Stimulated activated naive B cell treated with anti-CD40 and anti-IgM and Interleukin-4, amounts not matched to agents 10 μg/mL and 1 μg/mL and 100 μg/mL, for 72 hours (primary cell): ENCODE measurements at regions not wholly inside any gene's neighbourhood (a gene's known extent, or its start where the extent isn't known, plus 50 kb on each side); places are given as distances from the start of the nearest gene placed in this dataset.

ENCODE experiments used
- ATAC-seq, 2 donors: fragments of 150-1000 bp; cut with Tn5 transposase; replicated peaks; 2 replicates each; pipeline ENCODE4 v1.10.0; 2021; ENCODE audit warnings: moderate library complexity in 1 of 2
- DNase-seq: peaks from one replicate; pipeline ENCODE4 v3.0.0; 2021
- H3K27ac Mint-ChIP-seq: one replicate; pipeline ENCODE4 v1.8.0; 2022; ENCODE audit warnings: mild to moderate bottlenecking, mixed read lengths
- H3K27me3 Mint-ChIP-seq, 2 donors: one replicate each; pipeline ENCODE4 v1.8.0; 2022; ENCODE audit warnings: mixed read lengths in 2 of 2
- H3K36me3 Mint-ChIP-seq, 2 donors: one replicate each; pipeline ENCODE4 v1.8.0; 2022; ENCODE audit warnings: mixed read lengths in 2 of 2, mild to moderate bottlenecking in 1 of 2
- H3K4me1 Mint-ChIP-seq, 2 donors: one replicate each; pipeline ENCODE4 v1.8.0; 2022; ENCODE audit warnings: mixed read lengths in 2 of 2, mild to moderate bottlenecking in 1 of 2
- H3K4me3 Mint-ChIP-seq, 2 donors: one replicate each; pipeline ENCODE4 v1.8.0; 2022; ENCODE audit warnings: mild to moderate bottlenecking in 2 of 2, mixed read lengths in 2 of 2, moderate library complexity in 1 of 2
- H3K9me3 Mint-ChIP-seq, 2 donors: one replicate each; pipeline ENCODE4 v1.8.0; 2022; ENCODE audit warnings: mixed read lengths in 2 of 2, mild to moderate bottlenecking in 1 of 2

- no peaks in the 10 kb centered on the region for H3K9me3 Mint-ChIP-seq
- DNase-seq: no peak
These were observed 283.4 kb downstream of the CRPPA start for GRCh38 chr7:16137944-16138343.

GRCh38 chr7:16136896-16137295, 284.4 kb downstream of the CRPPA start:
- no peaks in the 10 kb centered on the region for H3K4me1 Mint-ChIP-seq
- no peak overlapping the region for H3K4me3 Mint-ChIP-seq
- no peaks in the 10 kb centered on the region for H3K36me3 Mint-ChIP-seq
- H3K27ac Mint-ChIP-seq: no peak overlapping the region
- ATAC-seq: no peak
- H3K9me3 Mint-ChIP-seq: no peaks in the 10 kb centered on the region
- no peaks in the 10 kb centered on the region for H3K27me3 Mint-ChIP-seq
- no peak for DNase-seq

More at GRCh38 chr7:16137944-16138343, 283.4 kb downstream of the CRPPA start:
- ATAC-seq: no peak
- Mint-ChIP-seq H3K4me1 (no peaks in the 10 kb centered on the region), H3K4me3 (no peak overlapping the region), H3K27me3 (no peaks in the 10 kb centered on the region), H3K36me3 (no peaks in the 10 kb centered on the region), H3K27ac (no peak overlapping the region)

GRCh38 chr7:16135658-16136057, 285.7 kb downstream of the CRPPA start:
- no peak overlapping the region for H3K27ac Mint-ChIP-seq
- H3K4me1 Mint-ChIP-seq: no peaks in the 10 kb centered on the region
- H3K4me3 Mint-ChIP-seq: no peak overlapping the region
- DNase-seq (no peak), ATAC-seq (no peak)
- no peaks in the 10 kb centered on the region for H3K9me3 Mint-ChIP-seq
- H3K36me3 Mint-ChIP-seq: no peaks in the 10 kb centered on the region
- no peaks in the 10 kb centered on the region for H3K27me3 Mint-ChIP-seq

GRCh38 chr7:16130111-16131110, 290.9 kb downstream of the CRPPA start:
- H3K4me1 Mint-ChIP-seq: no peaks in the 10 kb centered on the region
- DNase-seq (no peak), ATAC-seq (no peak)
- no peaks in the 10 kb centered on the region for H3K27me3 Mint-ChIP-seq
- no peak overlapping the region for H3K4me3 Mint-ChIP-seq
- no peaks in the 10 kb centered on the region for H3K36me3 Mint-ChIP-seq
- H3K27ac Mint-ChIP-seq: no peak overlapping the region
- H3K9me3 Mint-ChIP-seq: peaks cover 0 to 5% of the 10 kb centered on the region in 2 donors

- H3K4me3 Mint-ChIP-seq: no peak overlapping the region
- no peaks in the 10 kb centered on the region for H3K36me3 Mint-ChIP-seq
- H3K27ac Mint-ChIP-seq: no peak overlapping the region
- DNase-seq: no peak
- H3K4me1 Mint-ChIP-seq: no peaks in the 10 kb centered on the region
- H3K9me3 Mint-ChIP-seq: peaks cover 0 to 5% of the 10 kb centered on the region in 2 donors
- H3K27me3 Mint-ChIP-seq: no peaks in the 10 kb centered on the region
- no peak for ATAC-seq
These were observed 291.8 kb downstream of the CRPPA start for GRCh38 chr7:16129431-16130110.

- Mint-ChIP-seq H3K27ac (no peak overlapping the region), H3K9me3 (peaks cover 0 to 4% of the 10 kb centered on the region in 2 donors), H3K36me3 (no peaks in the 10 kb centered on the region), H3K4me3 (no peak overlapping the region), H3K4me1 (no peaks in the 10 kb centered on the region), H3K27me3 (no peaks in the 10 kb centered on the region)
- DNase-seq (no peak), ATAC-seq (no peak)
These were observed 298.1 kb downstream of the CRPPA start for GRCh38 chr7:16123117-16123770.

GRCh38 chr7:16121876-16122390, 299.4 kb downstream of the CRPPA start:
- H3K9me3 Mint-ChIP-seq: peaks cover 0 to 4% of the 10 kb centered on the region in 2 donors
- H3K4me1 Mint-ChIP-seq: no peaks in the 10 kb centered on the region
- no peaks in the 10 kb centered on the region for H3K27me3 Mint-ChIP-seq
- DNase-seq (no peak), ATAC-seq (no peak)
- H3K27ac Mint-ChIP-seq: no peak overlapping the region
- H3K36me3 Mint-ChIP-seq: no peaks in the 10 kb centered on the region
- H3K4me3 Mint-ChIP-seq: no peak overlapping the region

- no peak for ATAC-seq
These were observed 306.0 kb downstream of the CRPPA start for GRCh38 chr7:16115374-16115773.

GRCh38 chr7:16114633-16115032, 306.7 kb downstream of the CRPPA start:
- DNase-seq (no peak), ATAC-seq (no peak)
- peaks cover 2 to 9% of the 10 kb centered on the region in 2 donors for H3K4me1 Mint-ChIP-seq
- no peak overlapping the region for H3K27ac Mint-ChIP-seq
- H3K9me3 Mint-ChIP-seq: peaks cover 0 to 10% of the 10 kb centered on the region in 2 donors
- H3K27me3 Mint-ChIP-seq: no peaks in the 10 kb centered on the region
- no peaks in the 10 kb centered on the region for H3K36me3 Mint-ChIP-seq
- no peak overlapping the region for H3K4me3 Mint-ChIP-seq

More at GRCh38 chr7:16115374-16115773, 306.0 kb downstream of the CRPPA start:
- Mint-ChIP-seq H3K27ac (no peak overlapping the region), H3K36me3 (no peaks in the 10 kb centered on the region), H3K4me3 (no peak overlapping the region), H3K9me3 (peaks cover 0 to 7% of the 10 kb centered on the region in 2 donors), H3K27me3 (no peaks in the 10 kb centered on the region), H3K4me1 (peaks cover 2 to 9% of the 10 kb centered on the region in 2 donors)
- no peak for DNase-seq

- Mint-ChIP-seq H3K27me3 (no peaks in the 10 kb centered on the region), H3K4me1 (peaks cover 2 to 9% of the 10 kb centered on the region in 2 donors), H3K9me3 (peaks cover 2 to 12% of the 10 kb centered on the region in 2 donors), H3K4me3 (no peak overlapping the region), H3K27ac (no peak overlapping the region), H3K36me3 (no peaks in the 10 kb centered on the region)
- ATAC-seq (no peak), DNase-seq (no peak)
These were observed 307.3 kb downstream of the CRPPA start for GRCh38 chr7:16114071-16114470.

- no peaks in the 10 kb centered on the region for H3K36me3 Mint-ChIP-seq
- H3K9me3 Mint-ChIP-seq: peaks cover 6 to 12% of the 10 kb centered on the region in 2 donors
- ATAC-seq: no peak
These were observed 308.3 kb downstream of the CRPPA start for GRCh38 chr7:16113058-16113457.

GRCh38 chr7:16106869-16107268, 314.5 kb downstream of the CRPPA start:
- no peak overlapping the region for H3K27ac Mint-ChIP-seq
- no peaks in the 10 kb centered on the region for H3K4me1 Mint-ChIP-seq
- no peak overlapping the region for H3K4me3 Mint-ChIP-seq
- no peaks in the 10 kb centered on the region for H3K36me3 Mint-ChIP-seq
- no peaks in the 10 kb centered on the region for H3K27me3 Mint-ChIP-seq
- peaks cover 15 to 24% of the 10 kb centered on the region in 2 donors for H3K9me3 Mint-ChIP-seq
- DNase-seq: no peak
- no peak for ATAC-seq

More at GRCh38 chr7:16113058-16113457, 308.3 kb downstream of the CRPPA start:
- DNase-seq: no peak
- H3K27ac Mint-ChIP-seq: peak overlapping the region; percentile 31
- peaks cover 2 to 9% of the 10 kb centered on the region in 2 donors for H3K4me1 Mint-ChIP-seq
- H3K4me3 Mint-ChIP-seq: no peak overlapping the region
- H3K27me3 Mint-ChIP-seq: no peaks in the 10 kb centered on the region

GRCh38 chr7:16106300-16106699, 315.0 kb downstream of the CRPPA start:
- no peaks in the 10 kb centered on the region for H3K36me3 Mint-ChIP-seq
- H3K4me3 Mint-ChIP-seq: no peak overlapping the region
- H3K27ac Mint-ChIP-seq: no peak overlapping the region
- peaks cover 15 to 24% of the 10 kb centered on the region in 2 donors for H3K9me3 Mint-ChIP-seq
- DNase-seq (no peak), ATAC-seq (no peak)
- H3K4me1 Mint-ChIP-seq: no peaks in the 10 kb centered on the region
- H3K27me3 Mint-ChIP-seq: no peaks in the 10 kb centered on the region

- no peak for DNase-seq
- Mint-ChIP-seq H3K27ac (no peak overlapping the region), H3K27me3 (peaks cover 6% of the 10 kb centered on the region in 2 donors), H3K4me3 (no peak overlapping the region), H3K9me3 (peaks cover 2 to 5% of the 10 kb centered on the region in 2 donors), H3K36me3 (no peaks in the 10 kb centered on the region), H3K4me1 (no peaks in the 10 kb centered on the region)
- no peak for ATAC-seq
These were observed 322.0 kb downstream of the CRPPA start for GRCh38 chr7:16099302-16099849.
